Thyroid gland (tissue), 4 donors: ENCODE measurements at regions not wholly inside any gene's neighbourhood (a gene's known extent, or its start where the extent isn't known, plus 50 kb on each side); places are given as distances from the start of the nearest gene placed in this dataset.

Experiments
- DNase-seq, 2 donors: peaks; one replicate each; pipeline ENCODE4 v3.0.0-alpha.2; 2019
- H3K27ac ChIP-seq, 3 donors: fragments of 200-600 bp; sonication (generic); 1 replicate in 2 of 3; 2 replicates in 1 of 3; pipeline ENCODE4 v1.5.1; 2016 to 2019; ENCODE audit warnings: mild to moderate bottlenecking in 1 of 3, moderate library complexity in 1 of 3
- H3K27me3 ChIP-seq: fragments of 200-600 bp; sonication (generic); one replicate; pipeline ENCODE4 v1.5.1; 2019
- H3K36me3 ChIP-seq, 2 donors: fragments of 200-600 bp; sonication (generic); one replicate each; pipeline ENCODE4 v1.5.1; 2016 to 2019
- H3K4me1 ChIP-seq, 2 donors: fragments of 200-600 bp; sonication (generic); one replicate each; pipeline ENCODE4 v1.5.1; 2017 to 2019
- H3K4me3 ChIP-seq, 3 donors: fragments of 200-600 bp; sonication (generic); replicated peaks in 1 of 3; 1 replicate in 2 of 3; 2 replicates in 1 of 3; pipeline ENCODE4 v1.5.1; 2016; ENCODE audit warnings: mild to moderate bottlenecking in 1 of 3
- H3K9me3 ChIP-seq: fragments of 200-600 bp; sonication (generic); one replicate; pipeline ENCODE4 v1.5.1; 2017
- POLR2A ChIP-seq, 2 donors: fragments of 450-650 bp; IDR thresholded peaks; one replicate each; pipeline ENCODE4 v1.6.1; 2017; ENCODE audit warnings: antibody characterized with exemption in 2 of 2, mild to moderate bottlenecking in 2 of 2, moderate library complexity in 1 of 2
- WGBS, 2 donors: methylation state at CpG; one replicate each; pipeline ENCODE4 v1.1.5; 2017; 5-methylcytosine and 5-hydroxymethylcytosine counted together
- intact Hi-C: fragments of 100-400 bp; cut with DNase I; formaldehyde crosslinking; loops from one replicate; pipeline ENCODE4 v1.15.1; 2023
- TF ChIP-seq, protein P1 (sequence below), 6 experiments: fragments of 200-600 bp in 3 of 6; fragments of 450-650 bp in 3 of 6; sonication (generic) in 3 of 6; IDR thresholded peaks; one replicate each; pipeline ENCODE4 v1.5.1; 2016 to 2019; ENCODE audit warnings: antibody characterized with exemption in 6 of 6, mild to moderate bottlenecking in 2 of 6, inconsistent platforms in 1 of 6, moderate library complexity in 1 of 6

DNA sequence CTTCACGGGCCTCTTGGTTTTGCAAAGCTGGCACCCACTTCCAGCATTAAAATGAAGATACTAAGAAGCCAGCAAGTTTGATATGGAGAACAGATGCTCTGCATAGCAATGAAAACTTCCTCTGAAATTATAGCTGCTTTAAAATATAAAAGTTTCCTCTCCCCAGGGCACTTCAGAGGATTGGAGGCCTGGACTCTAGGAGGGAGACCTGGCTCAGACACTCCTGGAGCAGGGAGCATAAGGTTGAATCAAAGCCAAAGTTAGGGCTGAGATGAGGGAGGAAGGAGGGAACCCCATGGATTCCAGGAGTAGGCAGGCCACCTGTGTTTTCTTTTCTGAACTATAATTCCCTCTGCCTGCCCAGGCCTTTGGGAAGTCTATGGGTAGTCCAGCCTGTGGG lies 176.0 kb upstream of the RPL38 start:
- WGBS, 2 donors = 46 to 82% methylated on average over 1 of the region's 1 CpG
- Histone ChIP-seq H3K4me1 (no peaks in the 10 kb centered on the region), H3K27me3 (no peaks in the 10 kb centered on the region), H3K27ac (no peak overlapping the region), H3K9me3 (no peaks in the 10 kb centered on the region), H3K4me3 (no peak overlapping the region), H3K36me3 (no peaks in the 10 kb centered on the region)
- intact Hi-C loops = no loop called here
- TF ChIP-seq POLR2A (IDR thresholded peaks at IDR 0.05) = no peak
- TF ChIP-seq, protein P1, sequence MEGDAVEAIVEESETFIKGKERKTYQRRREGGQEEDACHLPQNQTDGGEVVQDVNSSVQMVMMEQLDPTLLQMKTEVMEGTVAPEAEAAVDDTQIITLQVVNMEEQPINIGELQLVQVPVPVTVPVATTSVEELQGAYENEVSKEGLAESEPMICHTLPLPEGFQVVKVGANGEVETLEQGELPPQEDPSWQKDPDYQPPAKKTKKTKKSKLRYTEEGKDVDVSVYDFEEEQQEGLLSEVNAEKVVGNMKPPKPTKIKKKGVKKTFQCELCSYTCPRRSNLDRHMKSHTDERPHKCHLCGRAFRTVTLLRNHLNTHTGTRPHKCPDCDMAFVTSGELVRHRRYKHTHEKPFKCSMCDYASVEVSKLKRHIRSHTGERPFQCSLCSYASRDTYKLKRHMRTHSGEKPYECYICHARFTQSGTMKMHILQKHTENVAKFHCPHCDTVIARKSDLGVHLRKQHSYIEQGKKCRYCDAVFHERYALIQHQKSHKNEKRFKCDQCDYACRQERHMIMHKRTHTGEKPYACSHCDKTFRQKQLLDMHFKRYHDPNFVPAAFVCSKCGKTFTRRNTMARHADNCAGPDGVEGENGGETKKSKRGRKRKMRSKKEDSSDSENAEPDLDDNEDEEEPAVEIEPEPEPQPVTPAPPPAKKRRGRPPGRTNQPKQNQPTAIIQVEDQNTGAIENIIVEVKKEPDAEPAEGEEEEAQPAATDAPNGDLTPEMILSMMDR (IDR thresholded peaks at IDR 0.05) = no peak
- DNase-seq = no peak

DNA sequence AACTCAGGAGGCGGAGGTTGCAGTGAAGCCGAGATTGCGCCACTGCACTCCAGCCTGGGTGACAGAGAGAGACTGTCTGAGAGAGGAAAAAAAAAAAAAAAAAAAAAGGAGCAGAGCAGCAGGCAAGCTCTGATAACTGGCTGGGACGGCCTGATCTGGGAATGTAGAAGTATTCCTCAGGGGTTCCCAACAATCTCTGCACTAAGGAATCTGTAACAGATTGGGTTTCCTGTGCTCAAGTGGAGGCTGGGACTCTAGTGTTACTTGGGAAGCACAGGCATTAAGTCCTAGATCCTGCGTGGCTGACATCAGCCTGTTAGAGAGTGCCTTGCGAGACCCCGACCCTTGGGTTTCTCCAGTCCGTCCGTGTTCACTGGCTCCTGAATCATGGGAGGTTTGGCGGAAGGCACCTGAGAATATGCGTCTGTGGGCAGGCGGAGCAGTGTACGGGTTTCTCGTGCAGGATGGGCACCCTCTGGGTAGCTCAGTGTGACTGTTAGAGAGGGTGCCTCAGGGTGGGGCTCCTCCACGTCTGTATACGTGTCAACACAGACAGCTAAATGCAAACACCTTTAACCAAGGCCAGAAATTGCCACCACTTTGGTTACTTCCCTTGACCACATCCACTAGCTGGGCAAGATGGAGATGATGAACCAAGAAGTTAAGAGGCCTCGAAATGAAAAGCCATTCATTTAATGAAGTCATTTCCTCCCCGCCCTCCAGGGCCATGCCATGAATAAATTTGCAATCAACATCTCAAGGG lies 174.9 kb upstream of the RPL38 start:
- H3K36me3 ChIP-seq = no peaks in the 10 kb centered on the region
- no peak for DNase-seq
- no peaks in the 10 kb centered on the region for H3K4me1 ChIP-seq
- H3K27ac ChIP-seq = no peak overlapping the region
- TF ChIP-seq, protein P1 (IDR thresholded peaks at IDR 0.05) = no peak
- no peak for TF ChIP-seq POLR2A (IDR thresholded peaks at IDR 0.05)
- WGBS, 2 donors = 81 to 83% methylated on average over 18 of the region's 18 CpGs
- H3K27me3 ChIP-seq = no peaks in the 10 kb centered on the region
- intact Hi-C loops = no loop called here
- H3K4me3 ChIP-seq = no peak overlapping the region
- H3K9me3 ChIP-seq = no peaks in the 10 kb centered on the region

DNA sequence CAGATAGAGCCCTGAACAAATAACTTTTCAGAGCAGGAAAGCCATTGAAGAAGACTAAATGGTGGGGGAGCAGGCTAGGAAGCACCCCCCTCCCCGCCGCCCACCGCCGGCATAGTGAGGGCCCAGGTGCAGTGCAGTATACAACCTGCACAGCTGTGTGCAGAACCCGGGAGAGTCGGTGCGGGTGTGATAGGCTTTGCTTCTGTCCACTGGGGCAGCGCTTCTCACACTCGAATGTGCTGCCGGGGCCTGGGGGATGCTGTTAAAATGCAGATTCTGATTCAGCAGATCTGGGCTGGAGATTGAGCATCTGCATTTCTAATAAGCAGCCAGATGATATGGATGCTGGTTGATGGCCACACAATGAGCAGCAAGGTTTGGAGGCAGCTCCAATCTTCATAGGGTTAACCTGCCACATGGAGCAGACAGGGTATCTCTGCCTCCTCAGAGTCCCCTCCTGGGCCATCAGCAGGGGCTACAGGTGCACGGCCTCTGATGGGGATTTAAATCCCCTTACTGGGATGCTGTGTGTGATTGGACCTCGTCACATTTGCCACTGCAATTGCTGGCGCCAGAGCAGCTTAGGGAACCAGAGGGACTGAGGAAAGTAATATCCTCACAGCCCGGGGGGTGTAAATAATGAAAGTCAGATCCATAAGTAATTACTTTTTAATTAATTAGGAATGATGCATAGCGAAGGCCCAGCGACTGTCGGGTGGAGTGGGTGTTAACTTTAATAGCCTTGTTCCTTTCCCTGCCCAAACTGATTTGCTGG lies 172.0 kb upstream of the RPL38 start:
- no peak overlapping the region for H3K27ac ChIP-seq
- H3K4me1 ChIP-seq = no peaks in the 10 kb centered on the region
- no peak for DNase-seq
- no peaks in the 10 kb centered on the region for H3K36me3 ChIP-seq
- H3K4me3 ChIP-seq = no peak overlapping the region
- no peaks in the 10 kb centered on the region for H3K9me3 ChIP-seq
- no peaks in the 10 kb centered on the region for H3K27me3 ChIP-seq
- TF ChIP-seq POLR2A (IDR thresholded peaks at IDR 0.05) = no peak
- TF ChIP-seq, protein P1 (IDR thresholded peaks at IDR 0.05) = no peak
- intact Hi-C loops = no loop called here
- WGBS, 2 donors = 64 to 70% methylated on average over 10 to 17 of the region's 17 CpGs

DNA sequence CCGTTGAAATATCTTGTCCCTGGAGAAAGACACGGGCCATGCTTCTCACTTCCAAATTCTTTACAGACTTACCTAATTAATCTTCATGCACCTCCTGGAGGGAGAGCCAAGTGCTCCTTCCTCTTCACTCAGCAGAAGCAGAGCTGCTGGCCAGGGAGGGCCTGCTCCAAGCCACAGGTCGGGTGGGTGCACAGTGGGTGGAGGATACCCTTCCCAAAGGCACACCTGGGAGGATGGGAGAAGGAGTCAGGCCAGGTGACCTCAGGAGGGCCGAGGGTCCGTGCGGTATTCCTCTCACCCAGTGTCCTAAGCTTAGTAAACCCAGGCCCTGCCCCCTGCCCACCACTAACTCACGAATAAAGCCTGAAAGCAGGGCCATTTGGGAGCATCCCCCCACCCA lies 171.3 kb upstream of the RPL38 start:
- Histone ChIP-seq H3K9me3 (no peaks in the 10 kb centered on the region), H3K4me3 (no peak overlapping the region), H3K27ac (no peak overlapping the region), H3K36me3 (no peaks in the 10 kb centered on the region), H3K4me1 (no peaks in the 10 kb centered on the region), H3K27me3 (no peaks in the 10 kb centered on the region)
- no peak for TF ChIP-seq POLR2A (IDR thresholded peaks at IDR 0.05)
- TF ChIP-seq, protein P1 (IDR thresholded peaks at IDR 0.05) = no peak
- DNase-seq = no peak
- intact Hi-C loops = no loop called here
- WGBS, 2 donors = 27 to 49% methylated on average over 4 to 7 of the region's 7 CpGs

DNA sequence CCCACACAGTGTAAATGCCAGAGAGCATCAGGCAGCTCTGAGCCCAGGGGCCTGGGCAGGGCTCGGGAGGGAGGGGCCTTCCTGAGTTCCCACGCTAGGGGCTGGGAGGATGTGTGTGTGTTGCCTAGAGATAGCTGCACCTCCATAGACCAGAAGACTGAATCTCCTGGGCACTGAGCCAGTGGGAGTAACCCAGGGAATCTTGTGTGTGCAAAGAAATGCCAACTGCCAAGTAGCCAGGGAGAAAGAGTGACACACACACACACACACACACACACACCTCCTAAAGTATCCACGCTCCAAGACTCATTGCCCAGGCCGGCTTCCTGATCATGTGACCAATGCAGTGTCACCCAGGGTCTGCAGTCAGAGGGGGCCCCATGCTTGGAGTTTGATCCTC lies 166.2 kb upstream of the RPL38 start:
- Histone ChIP-seq H3K36me3 (no peaks in the 10 kb centered on the region), H3K4me3 (no peak overlapping the region), H3K27me3 (no peaks in the 10 kb centered on the region), H3K9me3 (no peaks in the 10 kb centered on the region), H3K4me1 (no peaks in the 10 kb centered on the region), H3K27ac (no peak overlapping the region)
- intact Hi-C loops = no loop called here
- peak; percentile 59 to 79 for DNase-seq
- no peak for TF ChIP-seq POLR2A (IDR thresholded peaks at IDR 0.05)
- TF ChIP-seq, protein P1 (IDR thresholded peaks at IDR 0.05) = no peak
- 7 to 15% methylated on average over 4 of the region's 4 CpGs for WGBS, 2 donors
